Fibroblast of pulmonary artery (primary cell): ENCODE measurements at regions not wholly inside any gene's neighbourhood (a gene's known extent, or its start where the extent isn't known, plus 50 kb on each side); places are given as distances from the start of the nearest gene placed in this dataset.

Experiments used
- DNase-seq: peaks from one replicate; pipeline ENCODE4 v3.0.0-alpha.2; 2010; ENCODE audit warnings: low read depth
- H3K4me3 ChIP-seq: replicated peaks from 2 replicates; pipeline ENCODE4 v1.5.1; 2011; ENCODE audit warnings: low read depth, mild to moderate bottlenecking, control low read depth, low read length, moderate library complexity
- CTCF ChIP-seq: IDR thresholded peaks from 2 replicates; pipeline ENCODE4 v1.5.1; 2011; ENCODE audit warnings: mild to moderate bottlenecking, control low read depth, low read length, inconsistent platforms; ENCODE audit errors: missing control alignments

- DNase-seq, result no peak
- no peak overlapping the region for H3K4me3 ChIP-seq
- no peak for TF ChIP-seq CTCF
Measured at GRCh38 chr3:148253713-148254112, 444.0 kb upstream of the AGTR1 start.

GRCh38 chr3:148254402-148254801, 443.3 kb upstream of the AGTR1 start:
- no peak for DNase-seq
- no peak overlapping the region for H3K4me3 ChIP-seq
- TF ChIP-seq CTCF, result no peak

- no peak overlapping the region for H3K4me3 ChIP-seq
- TF ChIP-seq CTCF, result no peak
- no peak for DNase-seq
Measured at GRCh38 chr3:148255981-148256969, 441.4 kb upstream of the AGTR1 start.

- no peak overlapping the region for H3K4me3 ChIP-seq
- DNase-seq, result no peak
- TF ChIP-seq CTCF, result no peak
Measured at GRCh38 chr3:148262980-148263379, 434.7 kb upstream of the AGTR1 start.

GRCh38 chr3:148265841-148266240, 431.9 kb upstream of the AGTR1 start:
- no peak for TF ChIP-seq CTCF
- no peak overlapping the region for H3K4me3 ChIP-seq
- no peak for DNase-seq

GRCh38 chr3:148266341-148266740, 431.4 kb upstream of the AGTR1 start:
- DNase-seq, result no peak
- H3K4me3 ChIP-seq, result no peak overlapping the region
- no peak for TF ChIP-seq CTCF

GRCh38 chr3:148269816-148270215, 427.9 kb upstream of the AGTR1 start:
- no peak overlapping the region for H3K4me3 ChIP-seq
- no peak for TF ChIP-seq CTCF
- no peak for DNase-seq
